ENCODE measurements at regions not wholly inside any gene's neighbourhood (a gene's known extent, or its start where the extent isn't known, plus 50 kb on each side); places are given as distances from the start of the nearest gene placed in this dataset.

DNA sequence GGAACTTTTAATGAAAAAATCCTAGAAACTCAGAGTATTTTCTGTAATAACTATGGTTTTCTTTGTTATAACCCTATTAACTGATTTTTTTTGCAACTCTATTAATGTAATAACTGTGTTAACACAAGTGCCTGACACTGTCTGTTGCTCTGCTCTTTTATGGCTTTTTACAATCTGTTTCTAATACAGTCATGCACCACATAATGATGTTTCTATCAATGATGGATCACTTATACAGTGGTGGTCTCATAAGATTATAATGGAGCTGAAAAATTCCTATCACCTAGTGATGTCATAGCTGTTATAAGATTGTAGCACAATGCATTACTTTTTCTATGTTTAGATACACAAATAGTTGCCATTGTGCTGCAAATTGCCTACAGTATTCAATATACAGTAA lies 123.1 kb upstream of the SV2C start (continued):
- TF ChIP-seq EGR2 (tag by site-specific recombination; IDR thresholded peaks at IDR 0.05; ENCODE audit: low read depth) (no peak), ZNF76 (tag by site-specific recombination; IDR thresholded peaks at IDR 0.05; ENCODE audit: borderline replicate concordance, low read depth) (no peak)

DNA sequence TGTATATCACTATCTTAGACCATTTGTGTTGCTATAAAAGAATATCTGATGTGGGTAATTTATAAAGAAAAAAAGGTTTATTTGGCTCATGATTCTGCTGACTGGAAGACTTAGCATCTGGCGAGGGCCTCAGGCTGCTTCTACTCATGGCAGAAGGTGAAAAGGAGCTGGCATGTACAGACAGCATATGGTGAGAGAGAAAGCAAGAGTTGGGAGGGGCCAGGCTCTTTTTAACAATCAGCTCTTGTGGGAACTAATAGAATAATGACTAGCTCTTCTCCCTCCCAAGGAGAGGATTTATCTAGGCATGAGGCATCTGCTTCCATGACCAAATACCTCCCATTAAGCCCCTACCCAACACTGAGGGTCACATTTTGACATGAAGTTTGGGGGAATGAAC lies 130.2 kb upstream of the SV2C start:
- Histone ChIP-seq H3K9me3 (ENCODE audit: control insufficient read depth, insufficient read depth, low read depth, low read length) (no peaks in the 10 kb centered on the region), H3K4me1 (ENCODE audit: control insufficient read depth, insufficient read depth, low read length) (no peaks in the 10 kb centered on the region), H3K4me3 (ENCODE audit: low read depth, low read length) (no peak overlapping the region), H3K36me3 (ENCODE audit: control insufficient read depth in 2 of 2, insufficient read depth in 1 of 2, low read length in 2 of 2) (no peaks in the 10 kb centered on the region), H3K27ac (ENCODE audit: extremely low read depth, low read depth, low read length) (no peak overlapping the region)
- ChIA-PET CTCF (no interaction called here), POLR2A (no interaction called here)
- TF ChIP-seq ZNF302 (tag by site-specific recombination; IDR thresholded peaks at IDR 0.05; ENCODE audit: low read depth) (no peak), ZNF510 (tag by site-specific recombination; IDR thresholded peaks at IDR 0.05; ENCODE audit: insufficient replicate concordance) (no peak), ZNF341 (tag by site-specific recombination; IDR thresholded peaks at IDR 0.05; ENCODE audit: low read depth) (no peak), ZNF530 (tag by site-specific recombination; IDR thresholded peaks at IDR 0.05; ENCODE audit: low read depth) (no peak), ZNF248 (tag by site-specific recombination; IDR thresholded peaks at IDR 0.05) (no peak), ZNF837 (tag by site-specific recombination; IDR thresholded peaks at IDR 0.05) (no peak), SCRT1 (tag by site-specific recombination; IDR thresholded peaks at IDR 0.05; ENCODE audit: borderline replicate concordance) (no peak), ZNF560 (tag by site-specific recombination; IDR thresholded peaks at IDR 0.05; ENCODE audit: borderline replicate concordance) (no peak), ZNF24 (tag by site-specific recombination; IDR thresholded peaks at IDR 0.05) (no peak), ZNF561 (tag by site-specific recombination; IDR thresholded peaks at IDR 0.05; ENCODE audit: borderline replicate concordance) (no peak), ZXDB (tag by site-specific recombination; IDR thresholded peaks at IDR 0.05) (no peak), ZNF660 (tag by site-specific recombination; IDR thresholded peaks at IDR 0.05) (no peak), ZNF404 (tag by site-specific recombination; IDR thresholded peaks at IDR 0.05) (no peak), HOXC10 (CRISPR knock-in tag; IDR thresholded peaks at IDR 0.05) (no peak), ZNF544 (tag by site-specific recombination; IDR thresholded peaks at IDR 0.05) (no peak), ZNF274 (IDR thresholded peaks at IDR 0.05; ENCODE audit: low read length) (no peak), ZNF274 (tag by site-specific recombination; IDR thresholded peaks at IDR 0.05; ENCODE audit: borderline replicate concordance) (no peak)
- TF ChIP-seq, protein P1, sequence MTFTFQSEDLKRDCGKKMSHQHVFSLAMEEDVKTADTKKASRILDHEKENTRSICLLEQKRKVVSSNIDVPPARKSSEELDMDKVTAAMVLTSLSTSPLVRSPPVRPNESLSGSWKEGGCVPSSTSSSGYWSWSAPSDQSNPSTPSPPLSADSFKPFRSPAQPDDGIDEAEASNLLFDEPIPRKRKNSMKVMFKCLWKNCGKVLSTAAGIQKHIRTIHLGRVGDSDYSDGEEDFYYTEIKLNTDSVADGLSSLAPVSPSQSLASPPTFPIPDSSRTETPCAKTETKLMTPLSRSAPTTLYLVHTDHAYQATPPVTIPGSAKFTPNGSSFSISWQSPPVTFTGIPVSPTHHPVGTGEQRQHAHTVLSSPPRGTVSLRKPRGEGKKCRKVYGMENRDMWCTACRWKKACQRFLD (tag by site-specific recombination; IDR thresholded peaks at IDR 0.05) = no peak
- TF ChIP-seq, protein P2, sequence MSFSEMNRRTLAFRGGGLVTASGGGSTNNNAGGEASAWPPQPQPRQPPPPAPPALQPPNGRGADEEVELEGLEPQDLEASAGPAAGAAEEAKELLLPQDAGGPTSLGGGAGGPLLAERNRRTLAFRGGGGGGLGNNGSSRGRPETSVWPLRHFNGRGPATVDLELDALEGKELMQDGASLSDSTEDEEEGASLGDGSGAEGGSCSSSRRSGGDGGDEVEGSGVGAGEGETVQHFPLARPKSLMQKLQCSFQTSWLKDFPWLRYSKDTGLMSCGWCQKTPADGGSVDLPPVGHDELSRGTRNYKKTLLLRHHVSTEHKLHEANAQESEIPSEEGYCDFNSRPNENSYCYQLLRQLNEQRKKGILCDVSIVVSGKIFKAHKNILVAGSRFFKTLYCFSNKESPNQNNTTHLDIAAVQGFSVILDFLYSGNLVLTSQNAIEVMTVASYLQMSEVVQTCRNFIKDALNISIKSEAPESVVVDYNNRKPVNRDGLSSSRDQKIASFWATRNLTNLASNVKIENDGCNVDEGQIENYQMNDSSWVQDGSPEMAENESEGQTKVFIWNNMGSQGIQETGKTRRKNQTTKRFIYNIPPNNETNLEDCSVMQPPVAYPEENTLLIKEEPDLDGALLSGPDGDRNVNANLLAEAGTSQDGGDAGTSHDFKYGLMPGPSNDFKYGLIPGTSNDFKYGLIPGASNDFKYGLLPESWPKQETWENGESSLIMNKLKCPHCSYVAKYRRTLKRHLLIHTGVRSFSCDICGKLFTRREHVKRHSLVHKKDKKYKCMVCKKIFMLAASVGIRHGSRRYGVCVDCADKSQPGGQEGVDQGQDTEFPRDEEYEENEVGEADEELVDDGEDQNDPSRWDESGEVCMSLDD (tag by site-specific recombination; IDR thresholded peaks at IDR 0.05) = no peak

DNA sequence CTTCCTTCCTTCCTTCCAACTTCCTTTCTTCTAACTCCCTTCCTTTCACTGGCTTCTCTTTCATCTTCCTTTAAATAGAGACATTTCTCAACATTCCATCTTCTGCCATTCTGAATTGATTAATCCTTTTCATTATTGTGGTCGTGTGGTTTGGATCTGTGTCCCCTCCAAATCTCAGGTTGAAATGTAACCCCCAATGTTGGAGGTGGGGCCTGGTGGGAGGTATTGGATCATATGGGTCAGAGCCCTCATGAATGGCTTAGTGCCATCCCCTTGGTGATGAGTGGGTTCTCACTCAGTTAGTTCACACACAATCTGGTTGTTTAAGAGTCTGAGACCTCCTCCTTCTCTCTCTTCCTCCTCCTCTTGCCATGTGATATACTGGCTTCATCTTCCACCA lies 130.9 kb upstream of the SV2C start:
- no peak overlapping the region for H3K27ac ChIP-seq (ENCODE audit: extremely low read depth, low read depth, low read length)
- no peaks in the 10 kb centered on the region for H3K36me3 ChIP-seq (ENCODE audit: control insufficient read depth in 2 of 2, insufficient read depth in 1 of 2, low read length in 2 of 2)
- no peaks in the 10 kb centered on the region for H3K4me1 ChIP-seq (ENCODE audit: control insufficient read depth, insufficient read depth, low read length)
- ChIA-PET CTCF (no interaction called here), POLR2A (no interaction called here)
- H3K9me3 ChIP-seq (ENCODE audit: control insufficient read depth, insufficient read depth, low read depth, low read length) = no peaks in the 10 kb centered on the region
- no peak overlapping the region for H3K4me3 ChIP-seq (ENCODE audit: low read depth, low read length)
- no peak for TF ChIP-seq HOXD13 (CRISPR knock-in tag; IDR thresholded peaks at IDR 0.05; ENCODE audit: borderline replicate concordance)
- TF ChIP-seq, protein P3, sequence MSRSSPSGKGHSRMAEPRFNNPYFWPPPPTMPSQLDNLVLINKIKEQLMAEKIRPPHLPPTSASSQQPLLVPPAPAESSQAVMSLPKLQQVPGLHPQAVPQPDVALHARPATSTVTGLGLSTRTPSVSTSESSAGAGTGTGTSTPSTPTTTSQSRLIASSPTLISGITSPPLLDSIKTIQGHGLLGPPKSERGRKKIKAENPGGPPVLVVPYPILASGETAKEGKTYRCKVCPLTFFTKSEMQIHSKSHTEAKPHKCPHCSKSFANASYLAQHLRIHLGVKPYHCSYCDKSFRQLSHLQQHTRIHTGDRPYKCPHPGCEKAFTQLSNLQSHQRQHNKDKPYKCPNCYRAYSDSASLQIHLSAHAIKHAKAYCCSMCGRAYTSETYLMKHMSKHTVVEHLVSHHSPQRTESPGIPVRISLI (tag by site-specific recombination; IDR thresholded peaks at IDR 0.05) = no peak
- TF ChIP-seq, protein P4, sequence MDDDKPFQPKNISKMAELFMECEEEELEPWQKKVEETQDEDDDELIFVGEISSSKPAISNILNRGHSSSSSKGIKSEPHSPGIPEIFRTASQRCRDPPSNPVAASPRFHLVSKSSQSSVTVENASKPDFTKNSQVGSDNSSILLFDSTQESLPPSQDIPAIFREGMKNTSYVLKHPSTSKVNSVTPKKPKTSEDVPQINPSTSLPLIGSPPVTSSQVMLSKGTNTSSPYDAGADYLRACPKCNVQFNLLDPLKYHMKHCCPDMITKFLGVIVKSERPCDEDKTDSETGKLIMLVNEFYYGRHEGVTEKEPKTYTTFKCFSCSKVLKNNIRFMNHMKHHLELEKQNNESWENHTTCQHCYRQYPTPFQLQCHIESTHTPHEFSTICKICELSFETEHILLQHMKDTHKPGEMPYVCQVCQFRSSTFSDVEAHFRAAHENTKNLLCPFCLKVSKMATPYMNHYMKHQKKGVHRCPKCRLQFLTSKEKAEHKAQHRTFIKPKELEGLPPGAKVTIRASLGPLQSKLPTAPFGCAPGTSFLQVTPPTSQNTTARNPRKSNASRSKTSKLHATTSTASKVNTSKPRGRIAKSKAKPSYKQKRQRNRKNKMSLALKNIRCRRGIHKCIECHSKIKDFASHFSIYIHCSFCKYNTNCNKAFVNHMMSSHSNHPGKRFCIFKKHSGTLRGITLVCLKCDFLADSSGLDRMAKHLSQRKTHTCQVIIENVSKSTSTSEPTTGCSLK (tag by site-specific recombination; IDR thresholded peaks at IDR 0.05) = no peak
- TF ChIP-seq YY2 (tag by site-specific recombination; IDR thresholded peaks at IDR 0.05) = no peak
- no peak for TF ChIP-seq ZNF146 (tag by site-specific recombination; IDR thresholded peaks at IDR 0.05)
- no peak for TF ChIP-seq ZNF747 (tag by site-specific recombination; IDR thresholded peaks at IDR 0.05)
- TF ChIP-seq, protein P5, sequence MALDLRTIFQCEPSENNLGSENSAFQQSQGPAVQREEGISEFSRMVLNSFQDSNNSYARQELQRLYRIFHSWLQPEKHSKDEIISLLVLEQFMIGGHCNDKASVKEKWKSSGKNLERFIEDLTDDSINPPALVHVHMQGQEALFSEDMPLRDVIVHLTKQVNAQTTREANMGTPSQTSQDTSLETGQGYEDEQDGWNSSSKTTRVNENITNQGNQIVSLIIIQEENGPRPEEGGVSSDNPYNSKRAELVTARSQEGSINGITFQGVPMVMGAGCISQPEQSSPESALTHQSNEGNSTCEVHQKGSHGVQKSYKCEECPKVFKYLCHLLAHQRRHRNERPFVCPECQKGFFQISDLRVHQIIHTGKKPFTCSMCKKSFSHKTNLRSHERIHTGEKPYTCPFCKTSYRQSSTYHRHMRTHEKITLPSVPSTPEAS (tag by site-specific recombination; IDR thresholded peaks at IDR 0.05) = no peak
- TF ChIP-seq ZNF433 (tag by site-specific recombination; IDR thresholded peaks at IDR 0.05; ENCODE audit: low read depth) = no peak
